ENCODE measurements at regions not wholly inside any gene's neighbourhood (a gene's known extent, or its start where the extent isn't known, plus 50 kb on each side); places are given as distances from the start of the nearest gene placed in this dataset.

DNA sequence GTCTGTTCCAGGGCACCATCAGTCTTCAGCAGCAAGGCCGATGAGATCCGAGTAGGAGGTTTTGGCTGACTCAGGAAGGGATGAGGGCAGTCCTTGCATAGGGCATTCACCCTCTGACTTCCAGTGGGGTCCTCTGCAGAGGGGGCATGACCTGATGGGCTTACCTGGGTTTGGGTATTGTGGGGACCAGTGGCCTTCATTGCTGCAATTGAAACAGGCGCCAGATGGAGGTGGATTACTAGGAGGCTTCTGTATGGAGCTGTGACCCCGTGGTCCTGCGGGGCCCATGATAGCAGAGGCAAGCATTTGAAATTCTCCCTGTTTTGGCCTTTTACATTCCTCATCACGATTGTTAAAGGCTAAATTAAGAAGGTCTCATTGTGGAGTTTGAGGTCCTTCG lies 2448.7 kb downstream of the TP53TG3F start:
- TF ChIP-seq, protein P1, sequence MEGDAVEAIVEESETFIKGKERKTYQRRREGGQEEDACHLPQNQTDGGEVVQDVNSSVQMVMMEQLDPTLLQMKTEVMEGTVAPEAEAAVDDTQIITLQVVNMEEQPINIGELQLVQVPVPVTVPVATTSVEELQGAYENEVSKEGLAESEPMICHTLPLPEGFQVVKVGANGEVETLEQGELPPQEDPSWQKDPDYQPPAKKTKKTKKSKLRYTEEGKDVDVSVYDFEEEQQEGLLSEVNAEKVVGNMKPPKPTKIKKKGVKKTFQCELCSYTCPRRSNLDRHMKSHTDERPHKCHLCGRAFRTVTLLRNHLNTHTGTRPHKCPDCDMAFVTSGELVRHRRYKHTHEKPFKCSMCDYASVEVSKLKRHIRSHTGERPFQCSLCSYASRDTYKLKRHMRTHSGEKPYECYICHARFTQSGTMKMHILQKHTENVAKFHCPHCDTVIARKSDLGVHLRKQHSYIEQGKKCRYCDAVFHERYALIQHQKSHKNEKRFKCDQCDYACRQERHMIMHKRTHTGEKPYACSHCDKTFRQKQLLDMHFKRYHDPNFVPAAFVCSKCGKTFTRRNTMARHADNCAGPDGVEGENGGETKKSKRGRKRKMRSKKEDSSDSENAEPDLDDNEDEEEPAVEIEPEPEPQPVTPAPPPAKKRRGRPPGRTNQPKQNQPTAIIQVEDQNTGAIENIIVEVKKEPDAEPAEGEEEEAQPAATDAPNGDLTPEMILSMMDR (IDR thresholded peaks at IDR 0.05 in 4 of 5, conservative IDR thresholded peaks at IDR 0.05 in 1 of 5), result no peak
- no peak for TF ChIP-seq POLR2A (IDR thresholded peaks at IDR 0.05)

Measured in gastrocnemius medialis (tissue), 4 donors.